HG03520 (cell line): ENCODE measurements at regions not wholly inside any gene's neighbourhood (a gene's known extent, or its start where the extent isn't known, plus 50 kb on each side); places are given as distances from the start of the nearest gene placed in this dataset.
"Not testable (repeated sequence)": the region's sequence is repeated elsewhere in the genome, so short reads cannot be mapped to it uniquely, and the experiment has no call there.

Experiments
- ATAC-seq: cut with Tn5 transposase; IDR thresholded peaks from one replicate; pipeline ENCODE4 v1.9.1; 2021; ENCODE audit warnings: mild to moderate bottlenecking, moderate library complexity; ENCODE audit not compliant: unreplicated experiment

DNA sequence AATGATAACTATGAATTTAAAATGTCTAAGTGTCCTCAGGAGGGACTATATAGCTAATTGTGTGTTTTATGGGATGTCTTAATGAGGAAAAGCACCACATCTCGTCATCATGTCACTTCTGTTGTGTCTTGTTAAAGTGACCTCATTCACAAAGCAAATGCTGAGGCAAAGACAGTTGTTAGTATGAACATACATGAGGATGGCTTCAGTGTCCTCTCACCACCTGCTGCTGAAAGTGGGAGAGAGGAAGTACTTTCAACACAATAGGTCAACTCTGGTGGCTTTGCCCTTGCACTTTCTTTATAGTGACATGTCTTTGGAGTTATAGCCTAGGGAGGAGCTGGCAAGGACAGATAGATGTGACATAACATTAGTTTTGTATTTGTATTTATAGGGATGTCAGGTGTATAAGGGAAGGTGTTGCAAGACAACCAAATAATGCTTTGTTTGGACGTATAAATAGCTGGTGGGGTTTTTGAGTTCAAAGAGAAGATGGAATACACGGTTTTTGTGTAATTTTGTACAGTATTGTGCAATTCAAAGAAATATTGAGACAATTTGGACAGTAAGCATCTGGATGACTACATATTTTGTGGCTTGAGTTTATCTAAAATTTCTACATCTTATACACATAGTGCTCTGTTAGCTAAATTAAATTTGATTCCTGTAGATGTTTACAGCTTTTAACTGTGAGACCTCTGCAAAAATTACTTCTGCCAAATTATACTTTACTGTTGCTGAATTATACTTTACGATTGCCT is 131.7 kb upstream of the ATP2B1 start:
- ATAC-seq: no peak

DNA sequence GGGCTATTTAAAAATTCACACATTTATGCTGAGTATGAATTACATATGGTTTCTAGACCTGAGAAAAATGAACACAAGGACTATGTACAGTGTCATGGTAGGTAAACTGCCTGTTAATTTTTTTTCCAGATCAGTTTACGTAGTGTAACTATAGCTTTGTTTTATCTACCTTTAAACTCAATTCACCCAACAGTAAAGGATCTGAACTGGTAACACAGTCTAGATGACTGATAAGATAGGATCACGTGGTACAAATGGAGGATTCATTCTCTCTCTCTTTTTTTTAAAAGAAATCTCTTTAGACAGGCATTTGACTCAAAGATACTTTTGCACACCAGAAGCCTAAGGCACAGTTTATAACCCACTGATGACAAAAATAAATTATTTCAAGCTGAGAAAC is 130.8 kb upstream of the ATP2B1 start:
- no peak for ATAC-seq

DNA sequence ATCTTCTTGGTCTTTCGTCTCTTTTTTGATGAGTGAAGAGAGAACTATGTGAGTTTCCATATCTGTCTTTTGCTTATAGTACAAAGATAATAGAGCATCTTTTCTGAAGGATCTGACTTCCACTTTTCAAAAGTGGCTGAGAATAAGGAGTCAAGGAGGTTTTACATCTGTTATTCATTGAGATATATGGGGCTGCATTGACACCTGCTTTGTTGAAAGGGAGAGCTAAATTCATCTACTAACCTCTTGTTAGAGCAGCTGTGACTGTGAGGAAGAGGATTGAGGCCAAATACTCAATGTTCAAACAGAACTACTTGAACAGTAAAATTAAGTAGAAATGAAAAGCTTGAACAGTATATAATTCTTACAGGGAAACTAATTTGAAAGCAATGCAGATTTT is 130.2 kb upstream of the ATP2B1 start:
- ATAC-seq: no peak

DNA sequence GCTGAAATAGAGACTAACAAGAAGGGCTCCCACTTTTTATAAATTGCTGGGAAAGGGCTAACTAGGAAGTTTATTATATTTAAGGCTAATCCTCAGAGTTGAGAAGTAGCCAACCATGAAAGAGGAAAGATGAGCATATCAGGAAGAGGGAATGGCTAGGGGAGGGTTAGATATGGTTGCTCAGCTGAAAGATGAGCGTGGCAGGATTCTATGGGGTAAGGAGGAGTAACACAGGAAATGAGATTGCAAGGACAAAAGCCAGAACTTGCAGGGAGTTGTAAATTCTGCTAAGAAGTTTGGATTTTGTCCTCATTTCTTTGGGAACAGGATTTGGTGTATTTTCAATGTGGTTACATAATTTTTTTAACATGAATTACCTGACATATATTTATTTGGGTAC is 127.4 kb upstream of the ATP2B1 start:
- no peak for ATAC-seq

DNA sequence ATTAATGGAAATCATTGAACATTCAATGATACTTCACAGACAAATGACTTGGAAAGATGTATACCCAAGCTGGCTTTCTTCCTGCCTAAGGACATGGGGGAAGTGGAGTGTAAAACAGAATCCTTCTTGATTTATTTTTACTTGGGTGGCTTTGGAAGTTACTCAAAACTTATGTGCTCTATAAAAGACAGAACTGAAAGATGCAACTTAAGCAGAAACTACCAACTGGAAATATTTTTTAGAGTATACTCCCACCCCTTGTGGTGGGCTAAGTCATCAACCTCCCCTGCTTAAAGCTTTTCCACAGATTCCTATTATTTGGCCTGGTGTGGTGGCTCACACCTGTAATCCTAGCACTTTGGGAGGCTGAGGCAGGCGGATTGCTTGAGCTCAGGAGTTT is 126.0 kb upstream of the ATP2B1 start:
- no peak for ATAC-seq

DNA sequence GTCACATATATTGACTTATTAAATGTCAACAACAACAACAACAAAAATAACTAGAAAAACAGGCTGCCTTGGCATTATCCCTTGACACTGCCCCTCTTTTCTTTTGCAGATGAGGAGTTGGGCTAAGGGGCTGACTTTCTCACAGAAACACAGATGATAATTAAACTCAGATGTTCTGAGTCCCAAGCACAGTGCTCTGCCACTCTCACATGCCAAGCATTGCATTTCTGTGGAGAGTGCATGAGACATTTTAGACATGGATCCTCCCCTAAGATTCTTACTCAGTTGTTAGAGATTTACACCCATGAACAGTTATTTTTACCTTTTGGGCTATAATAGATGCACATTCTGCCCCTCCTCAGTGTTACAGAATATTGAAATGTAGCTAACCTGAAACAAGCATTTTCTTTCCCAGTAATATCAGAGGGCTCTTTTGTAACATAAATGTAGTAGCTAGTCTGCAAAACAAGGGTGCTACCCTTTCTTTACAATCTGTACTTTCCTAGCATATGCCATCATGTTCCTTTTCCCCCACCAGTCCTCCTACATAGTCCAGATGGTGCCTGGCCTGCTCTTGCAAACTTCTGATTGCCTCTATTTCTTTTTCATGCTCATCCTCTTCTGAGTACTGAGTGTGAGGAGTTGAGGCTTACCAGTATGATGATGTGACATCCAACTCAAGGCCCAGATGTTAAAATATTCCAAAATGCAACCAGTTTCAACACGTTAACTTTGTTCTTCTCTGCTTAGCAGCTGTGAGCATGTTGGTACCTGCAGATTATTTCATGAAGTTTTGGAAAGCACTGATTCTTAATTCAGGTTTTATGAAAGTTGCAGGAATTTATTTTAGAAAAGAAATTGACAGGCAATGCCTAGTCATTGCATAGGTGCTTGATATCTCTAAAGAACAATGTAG is 125.0 kb upstream of the ATP2B1 start:
- no peak for ATAC-seq

DNA sequence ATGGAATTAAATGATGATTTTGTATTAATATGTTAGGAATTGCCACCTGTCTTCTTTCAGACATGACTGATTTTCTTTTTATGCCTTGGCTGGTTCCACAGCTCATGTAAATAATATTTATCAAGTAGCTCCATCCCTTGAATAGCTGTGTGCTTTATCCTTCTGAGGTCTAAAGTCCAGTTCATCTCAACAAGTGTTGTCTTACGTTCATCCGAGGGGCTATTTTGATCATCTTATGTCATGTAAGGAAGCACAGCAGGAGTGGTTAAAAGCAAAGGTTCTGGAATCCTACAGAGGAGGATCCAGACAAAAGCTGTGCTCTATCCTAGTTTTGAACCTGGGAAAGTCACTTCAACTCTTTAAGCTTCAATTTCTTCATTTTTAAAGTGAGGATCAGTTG is 123.7 kb upstream of the ATP2B1 start:
- ATAC-seq: no peak

DNA sequence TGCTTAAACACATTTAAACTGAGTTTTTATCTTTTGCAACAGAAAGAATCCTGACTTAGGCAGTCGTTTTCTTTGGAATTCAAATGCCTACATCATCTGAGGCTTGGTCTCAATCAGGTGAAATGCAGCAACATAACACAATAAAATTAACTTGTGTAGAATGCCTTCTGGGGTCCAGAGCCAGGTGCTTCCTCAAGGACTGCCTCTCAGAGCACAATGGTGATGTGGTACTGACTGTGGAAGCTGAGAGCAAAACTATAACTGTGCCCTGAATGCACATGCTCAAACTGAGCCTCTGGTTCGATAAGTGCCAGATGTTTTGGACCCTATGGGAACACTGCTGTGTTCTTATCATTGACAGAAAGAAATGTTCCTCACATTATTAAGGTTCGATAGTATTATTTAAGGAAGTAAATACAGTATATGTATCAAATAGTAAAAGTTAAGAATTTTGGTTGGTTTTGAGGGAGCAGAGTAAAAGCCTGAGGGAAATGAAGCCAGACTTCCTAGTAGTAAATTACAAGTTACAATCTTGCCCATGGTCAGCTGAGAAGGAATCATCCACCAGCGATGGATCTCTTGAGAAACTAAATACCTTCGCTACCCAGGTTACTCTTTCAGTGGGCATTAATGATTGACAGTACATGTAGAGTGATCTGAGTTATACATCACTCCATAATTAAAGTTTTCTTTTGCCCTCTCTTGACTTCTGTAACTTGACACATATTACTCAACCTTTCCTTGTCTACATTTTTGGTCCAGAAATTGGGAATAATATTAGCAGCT is 122.9 kb upstream of the ATP2B1 start:
- ATAC-seq: no peak

DNA sequence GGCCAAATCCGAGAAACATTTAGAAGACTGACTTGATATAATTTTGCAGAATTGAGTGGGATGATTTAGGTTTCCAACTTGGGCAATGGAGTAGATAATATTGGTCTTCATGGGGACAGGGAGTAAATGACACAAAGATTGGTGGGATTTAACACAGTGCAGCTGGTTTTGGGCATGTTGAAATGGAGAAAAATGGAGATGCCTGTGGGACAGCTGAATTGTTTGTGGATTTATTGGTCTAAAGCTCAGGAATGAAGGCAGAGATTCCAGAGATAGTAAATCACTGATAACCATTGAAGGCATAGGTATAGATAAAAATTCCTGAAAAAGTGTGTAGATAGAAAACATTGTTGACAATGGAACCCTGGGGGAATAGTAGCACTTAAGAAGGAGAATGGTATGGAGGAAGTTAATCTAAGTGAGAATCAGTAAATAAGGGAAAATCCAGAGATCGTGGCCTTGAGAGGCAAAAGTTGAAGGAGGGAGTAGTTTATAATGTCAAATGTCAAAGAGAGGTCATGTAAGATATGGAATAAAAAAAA is 120.9 kb upstream of the ATP2B1 start:
- no peak for ATAC-seq

DNA sequence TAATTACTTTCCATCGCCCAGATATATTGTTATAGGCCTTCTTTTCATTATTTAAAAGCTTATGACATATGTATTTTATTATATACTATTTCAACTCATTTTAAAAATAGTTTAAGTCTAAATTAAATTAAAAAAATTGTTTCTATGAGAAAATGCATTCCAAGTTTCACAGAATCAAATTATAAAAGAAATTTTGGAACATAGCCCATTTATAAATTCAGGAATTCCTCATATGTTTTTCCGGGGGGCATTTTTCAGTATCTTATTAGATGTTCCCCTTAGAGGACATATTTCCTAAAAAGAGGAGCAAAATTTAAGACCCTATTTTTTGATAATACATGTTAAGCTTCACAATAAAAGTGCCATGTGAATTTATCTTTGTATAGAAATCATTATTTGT is 119.9 kb upstream of the ATP2B1 start:
- no peak for ATAC-seq

DNA sequence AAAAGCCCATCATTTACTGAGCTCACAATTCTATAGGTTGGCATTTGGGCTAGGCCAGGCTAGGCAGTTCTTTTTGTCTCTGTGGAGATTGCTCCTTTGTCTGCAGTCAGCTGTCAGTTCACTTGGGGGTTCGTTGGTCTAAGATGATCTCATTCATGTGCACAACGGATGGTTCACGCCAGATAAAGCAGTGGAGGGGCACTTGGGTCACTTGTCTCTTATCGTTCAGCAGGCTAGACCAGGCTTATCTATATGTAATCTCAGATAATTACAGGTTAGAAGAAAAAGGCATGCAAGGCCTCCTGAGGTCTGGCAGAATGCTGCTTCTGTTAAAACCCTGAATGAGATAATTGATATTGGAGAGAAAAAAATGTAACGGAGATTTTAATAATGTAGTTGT is 119.0 kb upstream of the ATP2B1 start:
- ATAC-seq: no peak

DNA sequence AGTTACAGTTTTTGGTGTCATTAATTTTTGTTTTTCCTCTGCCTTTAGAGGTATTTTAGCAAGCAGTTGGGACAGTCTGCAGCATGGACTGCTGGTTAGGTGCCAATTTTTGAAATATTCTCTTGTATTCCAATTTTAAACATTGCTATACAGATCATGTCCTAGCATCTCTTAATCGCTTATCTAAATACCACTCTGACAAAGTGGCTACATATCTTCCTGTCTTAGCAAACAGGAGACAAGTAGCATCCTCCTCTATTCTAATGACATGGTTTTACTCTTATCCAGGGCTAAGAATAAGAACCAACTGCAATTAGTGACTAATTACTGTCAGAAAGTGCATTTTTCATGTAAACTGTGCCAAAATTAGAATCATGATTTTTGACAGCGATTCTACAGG is 117.8 kb upstream of the ATP2B1 start:
- no peak for ATAC-seq

DNA sequence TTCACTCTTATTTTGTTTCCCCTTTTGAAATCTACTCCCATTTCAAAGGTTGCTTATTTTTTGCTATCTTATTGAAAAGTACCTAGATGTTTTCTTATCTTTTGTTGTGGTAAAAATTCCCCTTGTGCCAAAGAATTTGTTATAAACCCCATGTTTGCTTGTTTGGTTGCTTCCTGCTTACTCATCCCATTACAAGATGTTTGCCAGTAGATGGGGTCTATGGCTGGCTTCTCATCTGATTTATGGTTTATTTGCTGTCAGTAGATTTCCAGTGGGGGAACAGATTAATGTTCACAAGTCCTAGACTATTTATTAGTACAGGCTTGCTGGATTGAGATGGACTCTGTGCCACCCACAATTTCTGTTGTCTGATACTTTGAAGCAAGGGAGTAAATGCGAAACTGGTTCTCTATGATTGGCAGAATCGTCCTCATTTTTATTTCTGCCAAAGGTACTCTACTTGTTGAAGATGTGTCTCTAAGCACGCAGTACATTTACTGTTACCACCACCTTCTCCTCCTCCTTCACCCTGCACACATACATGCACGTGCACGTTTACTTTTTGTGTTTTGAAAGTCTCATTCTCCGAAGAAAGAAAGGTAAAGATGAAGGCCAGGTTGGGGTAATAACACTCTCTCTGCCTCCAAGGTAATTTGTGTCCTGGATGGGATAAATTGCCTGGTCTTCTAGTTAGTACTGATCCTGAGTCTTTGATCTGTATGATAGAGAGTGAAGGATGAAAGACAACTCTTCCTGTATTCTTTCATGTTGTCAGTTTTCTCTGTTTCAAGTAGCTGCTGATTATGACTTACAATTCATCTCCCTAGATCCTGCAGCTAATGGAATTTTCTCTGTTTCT is 117.2 kb upstream of the ATP2B1 start:
- no peak for ATAC-seq

DNA sequence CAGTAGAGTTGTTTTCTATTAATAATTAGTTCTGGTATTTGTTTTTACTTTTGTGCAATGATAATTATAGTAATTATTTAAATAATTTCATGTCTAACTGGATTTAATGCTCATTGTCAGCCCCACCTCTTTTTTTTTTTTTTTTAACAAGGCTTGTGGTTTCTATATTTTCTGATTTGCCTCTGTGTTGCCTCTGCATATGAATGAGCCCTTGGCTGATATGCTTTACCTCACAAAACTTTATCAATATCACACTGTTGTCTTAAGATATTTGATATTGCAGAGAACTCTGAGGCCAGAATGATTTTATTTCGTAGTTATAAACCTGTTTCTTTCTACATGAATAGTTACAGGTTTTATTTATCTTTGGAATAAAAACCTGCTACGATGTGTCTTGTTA is 116.2 kb upstream of the ATP2B1 start:
- ATAC-seq: no peak

DNA sequence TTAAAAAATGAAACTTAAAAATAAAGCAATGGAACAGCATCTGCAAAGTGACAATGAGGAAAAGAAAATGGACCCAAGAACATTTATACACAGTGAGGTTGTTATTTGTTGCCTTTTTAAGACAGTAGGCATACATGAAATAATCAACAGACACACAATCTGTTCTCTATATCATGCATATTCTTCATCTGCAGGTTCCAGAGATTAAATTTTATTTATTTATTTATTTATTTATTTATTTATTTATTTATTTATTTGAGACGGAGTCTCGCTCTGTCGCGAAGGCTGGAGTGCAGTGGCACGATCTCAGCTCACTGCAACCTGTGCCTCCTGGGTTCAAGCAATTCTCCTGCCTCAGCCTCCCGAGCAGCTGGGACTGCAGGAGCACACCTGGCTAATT is 114.4 kb upstream of the ATP2B1 start:
- ATAC-seq: not testable (repeated sequence)

DNA sequence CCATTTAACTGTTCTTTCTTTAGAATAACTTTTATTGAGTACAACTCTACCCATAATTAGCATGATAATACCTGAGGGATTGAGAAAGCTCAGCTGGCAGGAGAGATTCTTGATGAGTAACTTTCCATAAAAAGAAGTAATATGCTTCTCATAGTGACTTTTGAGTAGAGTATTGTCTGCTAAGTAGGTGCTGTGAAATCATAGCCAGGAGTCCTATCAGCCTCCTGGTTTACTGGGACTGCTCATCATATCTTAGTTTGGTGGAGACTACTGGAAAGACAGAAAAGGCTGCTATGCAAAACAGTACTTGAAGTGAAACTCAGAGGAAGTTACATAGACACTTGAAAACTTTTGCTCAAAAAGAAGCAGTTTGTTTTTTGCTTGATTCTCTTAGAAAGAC is 113.3 kb upstream of the ATP2B1 start:
- ATAC-seq: peak; percentile 65

DNA sequence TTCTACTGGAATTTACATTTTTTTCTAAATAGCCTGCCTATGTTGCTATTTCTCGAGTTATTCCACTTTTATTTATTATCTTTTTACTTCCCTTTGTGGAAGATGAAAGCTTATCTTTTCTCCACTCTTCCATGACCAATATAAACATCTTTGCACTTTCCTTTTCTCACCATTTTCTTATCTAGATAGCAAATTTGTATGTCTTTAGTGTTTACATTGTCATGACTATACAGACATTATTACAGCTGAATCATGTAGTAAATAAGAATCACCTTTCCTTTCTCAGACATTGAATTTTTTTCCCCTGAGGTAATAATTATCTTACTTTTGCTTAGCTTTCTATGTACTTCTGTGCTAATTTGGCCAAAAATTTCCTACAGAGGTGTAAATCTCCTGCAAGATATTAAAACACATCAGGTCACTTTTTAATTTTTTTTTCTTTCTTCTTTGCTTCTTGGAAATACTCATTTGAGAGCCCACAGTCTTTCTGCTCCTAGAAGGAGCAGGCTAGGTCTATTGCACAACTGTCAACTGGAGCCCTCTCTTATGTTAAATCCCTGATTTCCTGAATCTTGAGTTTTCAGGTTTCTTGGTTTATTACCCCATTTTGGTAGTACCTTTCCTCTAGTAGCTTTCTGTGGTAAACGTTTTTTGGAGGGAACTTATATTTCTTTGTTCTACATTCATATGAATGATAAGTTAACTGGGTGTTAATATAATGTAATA is 109.0 kb upstream of the ATP2B1 start:
- ATAC-seq: no peak

DNA sequence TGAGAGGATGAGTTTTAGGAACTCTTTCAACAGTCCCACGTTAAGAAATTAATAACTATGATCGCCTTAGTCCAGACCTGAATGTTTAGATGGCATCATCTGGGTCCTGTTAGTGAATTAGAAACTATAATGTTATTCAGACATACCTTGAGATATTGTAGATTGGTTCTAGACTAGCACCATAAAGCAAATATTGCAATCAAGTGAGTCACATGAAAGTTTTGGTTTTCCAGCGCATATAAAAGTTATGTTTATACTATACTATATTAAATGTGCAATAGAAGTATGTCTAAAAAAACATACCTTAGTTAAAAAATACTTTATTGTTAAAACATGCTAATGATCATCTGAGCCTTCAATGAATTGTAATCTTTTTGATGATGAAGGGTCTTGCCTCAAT is 106.6 kb upstream of the ATP2B1 start:
- no peak for ATAC-seq

DNA sequence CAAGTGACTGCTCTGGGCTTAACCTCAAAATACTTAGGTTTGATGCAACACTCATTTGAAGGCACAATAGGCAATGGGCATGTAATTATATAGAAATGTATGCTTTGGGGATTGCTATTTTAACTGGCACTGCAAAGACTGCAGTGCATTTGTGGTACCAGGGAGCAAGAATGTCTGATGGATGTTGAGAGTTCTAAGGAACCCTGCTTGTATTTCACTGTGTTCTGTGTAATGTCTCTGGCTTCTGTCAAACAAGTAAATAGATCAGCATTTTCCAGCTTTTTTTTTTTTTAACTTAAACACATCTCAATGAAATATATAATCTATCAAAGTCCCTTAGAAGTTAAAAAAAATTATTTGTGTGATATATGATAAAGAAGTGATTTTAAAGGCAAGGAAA is 94.8 kb upstream of the ATP2B1 start:
- no peak for ATAC-seq

DNA sequence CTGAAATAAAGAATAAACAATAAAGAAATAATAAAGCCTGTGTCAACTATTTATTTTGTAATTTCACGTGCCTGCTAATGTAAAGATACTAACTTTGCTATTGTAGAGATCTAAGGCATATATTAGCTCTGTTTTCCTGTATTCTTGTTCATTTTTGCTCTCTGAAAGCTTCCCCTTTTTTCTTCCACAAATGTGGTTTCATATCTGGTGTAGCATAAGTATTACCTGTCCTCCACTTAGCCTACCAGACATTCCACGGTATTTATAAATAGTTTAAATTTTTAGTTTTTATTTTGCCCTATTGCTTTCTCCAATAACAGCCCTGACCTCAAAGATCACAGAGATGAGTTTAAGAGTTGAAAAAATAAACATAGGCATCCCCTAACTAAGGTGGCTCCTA is 92.6 kb upstream of the ATP2B1 start:
- no peak for ATAC-seq
